T-helper 17 cell (primary cell): ENCODE measurements at regions not wholly inside any gene's neighbourhood (a gene's known extent, or its start where the extent isn't known, plus 50 kb on each side); places are given as distances from the start of the nearest gene placed in this dataset.
"Not testable (repeated sequence)": the region's sequence is repeated elsewhere in the genome, so short reads cannot be mapped to it uniquely, and the experiment has no call there.

ENCODE experiments used
- ATAC-seq: fragments of 150-1000 bp; cut with Tn5 transposase; 2 replicates; pipeline ENCODE4 v1.10.0; 2021; ENCODE audit warnings: mild to moderate bottlenecking, moderate library complexity
- DNase-seq, 3 donors: peaks; one replicate each; pipeline versions ENCODE4 v3.0.0 to v3.0.0-alpha.2; 2020 to 2021
- H3K9me3 ChIP-seq: one replicate; pipeline ENCODE4 v1.7.0; 2013; ENCODE audit warnings: low read length, mild to moderate bottlenecking; ENCODE audit not compliant: control insufficient read depth, poor library complexity, severe bottlenecking
- H3K27ac Mint-ChIP-seq: one replicate; pipeline ENCODE4 v1.8.0; 2022; ENCODE audit warnings: mild to moderate bottlenecking, moderate library complexity, mixed read lengths
- H3K27me3 Mint-ChIP-seq: one replicate; pipeline ENCODE4 v1.8.0; 2022; ENCODE audit warnings: mixed read lengths
- H3K36me3 Mint-ChIP-seq: one replicate; pipeline ENCODE4 v1.8.0; 2022; ENCODE audit warnings: low read depth, mixed read lengths
- H3K4me1 Mint-ChIP-seq: one replicate; pipeline ENCODE4 v1.8.0; 2022; ENCODE audit warnings: mild to moderate bottlenecking, mixed read lengths
- H3K4me3 Mint-ChIP-seq: one replicate; pipeline ENCODE4 v1.8.0; 2022; ENCODE audit warnings: mild to moderate bottlenecking, moderate library complexity, mixed read lengths

DNA sequence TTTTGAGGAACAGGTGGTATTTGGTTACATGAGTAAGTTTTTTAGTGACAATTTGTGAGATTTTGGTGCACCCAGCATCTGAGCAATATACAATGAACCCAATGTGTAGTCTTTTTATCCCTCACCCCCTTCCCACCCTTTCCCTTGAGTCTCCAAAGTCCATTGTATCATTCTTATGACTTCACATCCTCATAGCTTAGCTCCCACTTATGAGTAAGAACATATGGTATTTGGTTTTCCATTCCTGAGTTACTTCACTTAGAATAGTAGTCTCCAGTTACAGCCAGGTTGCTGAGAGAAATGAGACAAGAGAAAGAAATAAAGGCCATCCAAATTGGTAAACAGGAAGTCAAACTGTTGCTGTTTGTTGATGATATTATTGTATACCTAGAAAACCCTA, 87.5 kb downstream of the OTOR start:
- H3K4me3 Mint-ChIP-seq, H3K9me3 ChIP-seq, ATAC-seq, H3K27ac Mint-ChIP-seq, DNase-seq, H3K36me3 Mint-ChIP-seq, H3K4me1 Mint-ChIP-seq: not testable (repeated sequence)
- peaks cover 25% of the 10 kb centered on the region for H3K27me3 Mint-ChIP-seq

DNA sequence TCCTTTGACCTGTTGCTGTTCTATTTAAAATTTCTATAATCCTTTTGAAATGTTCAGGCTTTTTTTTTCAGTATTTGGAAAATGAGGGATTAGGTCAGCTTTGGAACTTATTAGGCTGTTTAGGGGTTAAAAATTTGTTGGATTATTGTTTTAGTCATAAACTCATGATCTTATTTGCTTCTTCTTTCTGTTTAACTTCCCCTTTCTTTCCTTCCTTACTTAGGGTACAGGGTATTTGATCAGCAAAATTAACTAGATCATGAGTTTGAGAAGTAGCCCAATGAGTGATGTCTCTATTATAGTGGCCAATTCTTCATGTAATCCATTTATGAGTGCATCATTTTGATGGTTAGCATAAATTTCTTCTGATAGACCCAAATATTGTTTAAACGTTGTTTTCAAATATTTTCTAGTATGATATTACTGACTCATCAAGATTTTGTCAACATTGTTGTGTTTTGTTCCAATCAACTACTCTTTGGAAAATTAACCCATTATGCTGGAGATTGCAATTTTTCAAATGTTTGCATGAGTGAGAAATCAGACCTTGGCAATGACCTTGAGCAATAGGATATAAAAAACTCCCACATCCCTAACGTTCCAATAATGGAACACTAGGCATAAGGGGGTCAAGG, 94.4 kb downstream of the OTOR start:
- Mint-ChIP-seq H3K4me3 (no peak overlapping the region), H3K27me3 (peaks cover 11% of the 10 kb centered on the region)
- H3K9me3 ChIP-seq: no peaks in the 10 kb centered on the region

DNA sequence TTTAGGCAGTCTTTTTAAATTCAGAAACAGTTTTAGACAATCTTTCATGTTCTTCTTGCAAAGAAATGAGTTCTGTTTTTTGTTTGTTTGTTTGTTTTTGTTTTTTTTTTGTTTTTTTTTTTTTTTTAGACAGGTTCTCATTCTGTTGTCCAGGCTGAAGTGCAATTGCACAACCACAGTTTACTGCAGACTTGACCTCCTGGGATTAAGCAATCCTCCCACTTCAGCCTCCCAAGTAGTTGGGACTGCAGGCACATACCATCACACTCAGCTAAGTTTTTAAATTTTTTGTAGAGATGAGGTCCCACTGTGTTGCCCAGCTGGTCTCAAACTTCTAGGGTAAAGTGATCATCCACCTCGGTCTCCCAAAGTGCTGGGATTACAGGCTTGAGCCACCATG, 96.2 kb downstream of the OTOR start:
- H3K4me1 Mint-ChIP-seq: no peaks in the 10 kb centered on the region
- DNase-seq (no peak), ATAC-seq (no peak)
- H3K4me3 Mint-ChIP-seq: no peak overlapping the region
- no peaks in the 10 kb centered on the region for H3K9me3 ChIP-seq
- no peak overlapping the region for H3K27ac Mint-ChIP-seq
- no peaks in the 10 kb centered on the region for H3K36me3 Mint-ChIP-seq
- peaks cover 6% of the 10 kb centered on the region for H3K27me3 Mint-ChIP-seq

More for the DNA sequence above, 94.4 kb downstream of the OTOR start:
- DNase-seq (no peak), ATAC-seq (no peak)
- H3K4me1 Mint-ChIP-seq: no peaks in the 10 kb centered on the region
- no peaks in the 10 kb centered on the region for H3K36me3 Mint-ChIP-seq
- H3K27ac Mint-ChIP-seq: no peak overlapping the region

DNA sequence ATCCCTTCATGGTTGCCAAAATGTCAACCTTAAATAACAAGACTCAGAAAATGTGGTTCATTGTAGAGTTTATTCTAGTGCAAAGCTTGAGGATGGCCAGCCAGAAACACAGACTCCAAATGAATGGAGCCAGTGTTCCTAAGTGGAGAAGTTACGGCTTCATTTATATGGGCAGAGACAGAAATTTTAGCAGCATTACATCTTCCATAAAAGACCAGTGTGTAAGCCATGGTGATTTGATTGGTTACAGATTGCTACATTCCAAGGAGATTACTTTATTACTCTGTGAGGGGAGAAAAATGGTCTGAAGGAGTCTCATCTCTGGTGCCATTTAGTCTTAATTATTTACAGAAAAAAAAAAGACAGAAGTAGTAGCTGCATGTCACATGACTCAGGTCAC, 97.8 kb downstream of the OTOR start:
- Mint-ChIP-seq H3K27me3 (peaks cover 6% of the 10 kb centered on the region), H3K27ac (no peak overlapping the region), H3K36me3 (no peaks in the 10 kb centered on the region), H3K4me3 (no peak overlapping the region), H3K4me1 (no peaks in the 10 kb centered on the region)
- no peaks in the 10 kb centered on the region for H3K9me3 ChIP-seq
- DNase-seq (no peak), ATAC-seq (no peak)

DNA sequence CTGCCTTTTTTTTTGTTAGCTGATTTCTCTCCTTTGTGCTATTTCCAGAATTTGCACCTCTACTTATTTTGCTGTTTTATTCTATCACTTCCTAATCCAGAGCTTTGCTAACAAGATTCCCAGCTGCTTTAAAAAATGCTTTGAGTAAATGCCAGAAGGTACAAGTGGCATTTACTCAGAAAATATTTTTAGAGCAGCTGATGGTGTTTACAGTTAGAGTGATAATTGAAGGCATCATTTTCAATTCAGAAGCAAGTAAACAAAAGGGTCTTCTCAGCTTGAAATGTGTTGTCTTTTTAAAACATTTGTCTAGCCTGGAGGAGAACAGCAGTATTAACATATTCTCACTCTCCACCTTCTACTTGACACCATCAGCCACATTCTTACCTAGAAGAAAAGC, 99.9 kb downstream of the OTOR start:
- no peak for ATAC-seq
- Mint-ChIP-seq H3K4me3 (no peak overlapping the region), H3K4me1 (no peaks in the 10 kb centered on the region), H3K27me3 (no peaks in the 10 kb centered on the region), H3K36me3 (no peaks in the 10 kb centered on the region), H3K27ac (no peak overlapping the region)
- no peak for DNase-seq
- H3K9me3 ChIP-seq: no peaks in the 10 kb centered on the region

DNA sequence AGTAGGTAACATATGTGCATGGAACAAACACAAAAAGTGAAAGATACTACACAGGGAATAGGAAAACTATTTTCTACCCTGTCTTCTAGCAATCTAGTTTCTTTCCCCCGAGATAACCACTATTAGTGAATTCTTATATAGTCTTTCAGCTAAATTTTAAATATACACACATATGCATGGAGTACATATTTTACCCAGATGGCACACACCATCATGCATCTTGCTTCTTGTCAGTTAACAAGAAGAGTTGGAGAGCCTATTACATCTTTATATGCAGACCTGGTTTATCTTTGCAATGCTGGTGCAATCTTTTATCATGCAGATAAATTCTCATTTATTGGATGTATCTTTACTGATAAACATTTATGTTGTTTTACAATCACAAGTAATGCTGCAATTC, 100.4 kb downstream of the OTOR start:
- H3K4me1 Mint-ChIP-seq: no peaks in the 10 kb centered on the region

DNA sequence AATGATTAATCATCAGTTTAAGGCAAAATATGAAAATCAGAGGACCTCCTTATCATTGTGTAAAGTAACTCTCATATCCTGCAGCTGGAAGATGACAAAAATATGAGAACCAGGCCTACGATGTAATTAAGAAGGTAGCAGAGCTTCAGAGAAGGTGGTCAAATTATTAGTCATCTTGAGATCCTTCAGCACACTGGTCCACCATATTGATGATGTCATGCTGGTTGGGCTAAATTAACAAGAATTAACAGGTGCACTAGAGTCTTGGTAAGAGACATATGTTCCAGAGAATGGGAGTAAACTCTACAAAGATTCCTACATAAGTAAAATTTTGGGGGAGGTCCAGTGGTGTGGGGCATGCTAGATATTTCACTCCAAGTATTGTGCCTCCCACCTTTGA, 112.8 kb downstream of the OTOR start:
- Mint-ChIP-seq H3K27me3 (peaks cover 12% of the 10 kb centered on the region), H3K4me1 (no peaks in the 10 kb centered on the region), H3K4me3 (no peak overlapping the region), H3K36me3 (no peaks in the 10 kb centered on the region), H3K27ac (no peak overlapping the region)
- no peak for DNase-seq
- ATAC-seq: no peak
- H3K9me3 ChIP-seq: no peaks in the 10 kb centered on the region

More for the DNA sequence above, 100.4 kb downstream of the OTOR start:
- DNase-seq (no peak), ATAC-seq (no peak)
- Mint-ChIP-seq H3K27me3 (no peaks in the 10 kb centered on the region), H3K27ac (no peak overlapping the region), H3K36me3 (no peaks in the 10 kb centered on the region), H3K4me3 (no peak overlapping the region)
- H3K9me3 ChIP-seq: no peaks in the 10 kb centered on the region

DNA sequence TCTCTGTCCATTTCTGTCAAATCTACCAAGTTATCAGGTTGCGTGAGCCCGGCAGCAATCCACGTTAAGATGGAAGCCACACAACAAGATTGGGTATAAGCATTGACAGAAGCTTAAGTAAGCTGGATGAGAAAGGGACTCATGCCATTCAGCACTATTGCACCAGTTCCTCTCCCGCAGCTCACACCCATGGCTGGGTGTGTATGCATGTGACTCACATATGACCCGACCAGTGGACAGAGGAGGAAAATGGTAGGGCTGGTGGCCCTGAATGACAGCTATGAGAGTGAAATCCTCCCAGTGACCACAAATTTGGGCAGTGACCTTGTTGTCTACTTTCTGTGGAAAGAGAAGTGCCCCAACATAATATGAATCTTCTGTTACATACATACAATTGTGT, 113.5 kb downstream of the OTOR start:
- H3K9me3 ChIP-seq: no peaks in the 10 kb centered on the region

DNA sequence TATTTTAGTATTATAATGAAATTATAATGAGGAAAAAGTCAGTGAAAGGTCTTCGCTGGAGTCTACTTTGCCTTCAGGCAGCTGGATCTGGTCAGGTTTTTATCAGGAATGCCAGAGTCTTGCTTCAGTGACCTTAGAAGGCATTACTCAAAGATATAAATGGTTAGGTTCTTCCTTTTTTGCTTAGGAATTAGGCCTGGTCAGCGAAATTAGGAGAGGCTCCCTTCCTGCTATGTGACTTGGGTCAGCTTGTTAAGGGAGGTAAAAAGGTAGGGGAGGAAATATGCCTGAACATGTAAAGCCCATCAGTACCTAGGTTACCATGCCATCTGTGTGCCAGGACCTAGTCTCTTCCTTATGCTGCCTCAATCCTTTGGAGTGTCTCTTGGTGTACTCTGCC, 115.1 kb downstream of the OTOR start:
- no peaks in the 10 kb centered on the region for H3K36me3 Mint-ChIP-seq
- H3K27me3 Mint-ChIP-seq: peaks cover 8% of the 10 kb centered on the region
- ATAC-seq (no peak), DNase-seq (no peak)
- H3K27ac Mint-ChIP-seq: no peak overlapping the region
- H3K4me1 Mint-ChIP-seq: no peaks in the 10 kb centered on the region
- H3K4me3 Mint-ChIP-seq: no peak overlapping the region
- H3K9me3 ChIP-seq: no peaks in the 10 kb centered on the region

More for the DNA sequence above, 113.5 kb downstream of the OTOR start:
- Mint-ChIP-seq H3K4me3 (no peak overlapping the region), H3K36me3 (no peaks in the 10 kb centered on the region), H3K27me3 (peaks cover 12% of the 10 kb centered on the region), H3K27ac (no peak overlapping the region), H3K4me1 (no peaks in the 10 kb centered on the region)
- no peak for DNase-seq
- no peak for ATAC-seq

DNA sequence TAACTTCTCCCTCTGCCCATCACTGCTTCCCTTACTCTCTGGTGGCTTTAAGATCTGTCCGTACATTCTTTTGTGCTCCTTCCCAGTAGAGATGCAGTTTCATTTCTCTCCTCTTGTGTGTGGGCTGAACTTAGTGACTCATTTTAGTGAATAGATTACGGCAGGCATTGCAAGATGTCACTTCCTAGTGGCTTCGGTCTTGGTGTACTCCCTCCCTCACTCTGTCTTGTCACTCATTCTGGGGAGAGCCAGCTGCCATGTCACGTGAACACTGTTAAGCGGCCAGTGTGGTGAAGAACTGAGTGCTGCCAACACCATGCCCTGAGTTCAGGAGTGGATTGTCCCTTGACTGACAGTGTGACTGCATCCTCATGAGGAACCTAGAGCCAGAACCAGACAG, 115.9 kb downstream of the OTOR start:
- ATAC-seq (no peak), DNase-seq (no peak)
- Mint-ChIP-seq H3K27me3 (peaks cover 8% of the 10 kb centered on the region), H3K4me3 (no peak overlapping the region), H3K36me3 (no peaks in the 10 kb centered on the region), H3K27ac (no peak overlapping the region), H3K4me1 (no peaks in the 10 kb centered on the region)
- H3K9me3 ChIP-seq: no peaks in the 10 kb centered on the region

DNA sequence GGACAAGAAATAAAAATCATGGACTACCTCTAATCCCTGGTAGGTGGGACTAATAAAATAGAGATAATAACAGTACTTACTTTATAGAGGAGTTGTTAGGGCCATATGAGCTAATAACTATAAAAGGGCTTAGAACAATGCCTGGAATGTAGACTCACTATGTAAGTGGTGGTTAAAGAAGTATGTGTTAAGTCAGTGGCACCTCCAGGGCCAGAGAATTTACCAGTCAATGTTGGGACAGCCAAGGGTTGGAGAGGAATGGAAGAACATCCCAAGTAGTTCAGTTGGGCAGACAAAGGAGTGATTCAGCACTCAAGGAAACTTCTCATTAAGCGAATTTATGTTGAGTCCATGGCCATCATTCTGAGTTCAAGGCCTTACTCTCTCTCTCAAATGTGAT, 116.8 kb downstream of the OTOR start:
- Mint-ChIP-seq H3K36me3 (no peaks in the 10 kb centered on the region), H3K27ac (no peak overlapping the region), H3K4me3 (no peak overlapping the region), H3K27me3 (peaks cover 8% of the 10 kb centered on the region), H3K4me1 (no peaks in the 10 kb centered on the region)
- no peaks in the 10 kb centered on the region for H3K9me3 ChIP-seq
- DNase-seq (no peak), ATAC-seq (no peak)

DNA sequence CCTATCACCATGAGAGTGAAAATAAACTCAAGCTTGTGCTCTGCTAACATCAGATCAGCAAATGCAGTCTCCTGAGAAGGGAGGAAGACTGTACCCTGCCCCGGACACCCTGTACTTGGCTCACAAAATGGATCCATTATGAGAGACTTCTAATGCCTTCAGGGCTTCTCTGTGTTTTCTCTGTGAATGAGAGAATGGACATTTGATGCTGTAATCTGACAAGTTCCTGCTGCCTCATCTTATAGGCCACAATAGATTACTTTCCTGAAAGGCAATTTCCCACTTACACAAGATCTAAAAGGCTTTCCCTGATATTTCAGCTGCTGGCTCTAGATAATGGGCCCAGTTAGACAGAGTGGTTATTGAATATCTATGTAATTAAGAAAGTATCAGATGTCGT, 117.2 kb downstream of the OTOR start:
- no peak overlapping the region for H3K27ac Mint-ChIP-seq

DNA sequence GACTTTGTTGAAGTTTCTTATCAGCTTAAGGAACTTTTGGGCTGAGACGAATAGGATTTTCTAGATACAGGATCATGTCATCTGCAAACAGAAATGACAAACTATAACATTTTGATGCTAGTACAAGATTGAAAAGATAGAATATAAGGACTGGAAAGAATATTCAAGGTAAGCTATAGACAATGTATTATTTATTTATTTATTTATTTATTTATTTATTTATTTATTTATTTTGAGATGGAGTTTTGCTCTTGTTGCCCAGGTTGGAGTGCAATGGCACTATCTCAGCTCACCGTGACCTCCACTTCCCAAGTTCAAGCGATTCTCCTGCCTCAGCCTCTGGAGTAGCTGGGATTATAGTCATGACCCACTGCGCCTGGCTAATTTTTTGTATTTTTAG, 125.0 kb downstream of the OTOR start:
- not testable (repeated sequence) for DNase-seq, H3K4me3 Mint-ChIP-seq, H3K9me3 ChIP-seq, H3K4me1 Mint-ChIP-seq, ATAC-seq, H3K36me3 Mint-ChIP-seq, H3K27ac Mint-ChIP-seq, H3K27me3 Mint-ChIP-seq

More for the DNA sequence above, 117.2 kb downstream of the OTOR start:
- Mint-ChIP-seq H3K27me3 (peaks cover 8% of the 10 kb centered on the region), H3K4me1 (no peaks in the 10 kb centered on the region), H3K4me3 (no peak overlapping the region), H3K36me3 (no peaks in the 10 kb centered on the region)
- DNase-seq (no peak), ATAC-seq (no peak)
- no peaks in the 10 kb centered on the region for H3K9me3 ChIP-seq

DNA sequence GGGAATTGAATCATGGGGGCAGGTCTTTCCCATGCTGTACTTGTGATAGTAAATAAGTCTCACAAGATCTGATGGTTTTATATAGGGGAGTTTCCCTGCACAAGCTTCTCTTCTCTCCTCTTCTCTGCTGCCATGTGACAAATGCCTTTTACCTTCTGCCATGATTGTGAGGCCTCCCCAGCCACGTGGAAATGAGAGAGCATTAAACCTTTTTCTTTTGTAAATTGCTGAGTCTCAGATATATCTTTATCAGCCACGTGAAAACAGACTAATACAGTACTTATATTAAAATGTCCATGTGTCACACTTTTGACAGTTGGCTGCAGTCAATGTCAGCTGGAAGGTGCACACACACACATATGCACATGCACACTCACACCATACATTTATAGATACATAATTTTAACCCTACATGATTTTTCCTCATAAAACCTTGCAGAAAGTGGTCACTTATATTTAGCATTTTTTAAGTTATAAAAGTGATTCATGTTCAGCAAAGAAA, 128.9 kb downstream of the OTOR start:
- H3K9me3 ChIP-seq: no peaks in the 10 kb centered on the region
- peaks cover 8% of the 10 kb centered on the region for H3K27me3 Mint-ChIP-seq
- no peaks in the 10 kb centered on the region for H3K4me1 Mint-ChIP-seq
- DNase-seq (no peak), ATAC-seq (no peak)
- no peak overlapping the region for H3K4me3 Mint-ChIP-seq
- no peaks in the 10 kb centered on the region for H3K36me3 Mint-ChIP-seq
- H3K27ac Mint-ChIP-seq: no peak overlapping the region
